ENCODE measurements at regions not wholly inside any gene's neighbourhood (a gene's known extent, or its start where the extent isn't known, plus 50 kb on each side); places are given as distances from the start of the nearest gene placed in this dataset.

- DNase-seq = peak; percentile 5 to 34
These were observed 56.9 kb downstream of the RDH14 start for GRCh38 chr2:18503376-18504228.

- no peak for DNase-seq
These were observed 58.3 kb downstream of the RDH14 start for GRCh38 chr2:18502142-18502541.

- DNase-seq = no peak
These were observed 58.7 kb downstream of the RDH14 start for GRCh38 chr2:18501729-18502128.

- DNase-seq = no peak
These were observed 59.3 kb downstream of the RDH14 start for GRCh38 chr2:18501156-18501555.

GRCh38 chr2:18500333-18500732 is 60.1 kb downstream of the RDH14 start:
- DNase-seq = no peak

GRCh38 chr2:18498531-18498930 is 61.9 kb downstream of the RDH14 start:
- peak; percentile 13 to 18 for DNase-seq

- DNase-seq = no peak
These were observed 63.9 kb downstream of the RDH14 start for GRCh38 chr2:18496516-18496915.

- DNase-seq = no peak
These were observed 65.4 kb downstream of the RDH14 start for GRCh38 chr2:18495058-18495457.

- no peak for DNase-seq
These were observed 67.7 kb downstream of the RDH14 start for GRCh38 chr2:18492721-18493120.

GRCh38 chr2:18491577-18491976 is 68.9 kb downstream of the RDH14 start:
- no peak for DNase-seq

GRCh38 chr2:18490901-18491300 is 69.6 kb downstream of the RDH14 start:
- no peak for DNase-seq

- DNase-seq = no peak
These were observed 73.1 kb downstream of the RDH14 start for GRCh38 chr2:18487106-18487913.

- DNase-seq = no peak
These were observed 75.8 kb downstream of the RDH14 start for GRCh38 chr2:18484625-18485024.

- DNase-seq = no peak
These were observed 76.6 kb downstream of the RDH14 start for GRCh38 chr2:18483896-18484295.

GRCh38 chr2:18482666-18483065 is 77.8 kb downstream of the RDH14 start:
- no peak for DNase-seq

GRCh38 chr2:18479947-18480369 is 80.5 kb downstream of the RDH14 start:
- DNase-seq = no peak

- DNase-seq = no peak
These were observed 83.2 kb downstream of the RDH14 start for GRCh38 chr2:18477293-18477692.

- no peak for DNase-seq
These were observed 84.0 kb downstream of the RDH14 start for GRCh38 chr2:18476484-18476883.

GRCh38 chr2:18475884-18476283 is 84.6 kb downstream of the RDH14 start:
- no peak for DNase-seq

GRCh38 chr2:18474700-18475099 is 85.8 kb downstream of the RDH14 start:
- DNase-seq = no peak

GRCh38 chr2:18473241-18474181 is 86.9 kb downstream of the RDH14 start:
- DNase-seq = no peak

GRCh38 chr2:18467749-18468360 is 92.6 kb downstream of the RDH14 start:
- no peak for DNase-seq

All from SHP77 (cell line).